DMS53 treated with DMSO at 0.1 percent for 48 hours (cell line): ENCODE measurements at regions not wholly inside any gene's neighbourhood (a gene's known extent, or its start where the extent isn't known, plus 50 kb on each side); places are given as distances from the start of the nearest gene placed in this dataset.

Experiments used
- DNase-seq: peaks from one replicate; lab custom pipeline; 2025; ENCODE audit not compliant: unreplicated experiment; lab: John Stamatoyannopoulos, UW

- no peak for DNase-seq
Observed at GRCh38 chr5:73374520-73375190, 73.9 kb downstream of the FOXD1 start.

GRCh38 chr5:73373814-73374510 is 74.6 kb downstream of the FOXD1 start:
- no peak for DNase-seq

- no peak for DNase-seq
Observed at GRCh38 chr5:73370640-73371583, 77.7 kb downstream of the FOXD1 start.

- no peak for DNase-seq
Observed at GRCh38 chr5:73370095-73370494, 78.5 kb downstream of the FOXD1 start.

DNA sequence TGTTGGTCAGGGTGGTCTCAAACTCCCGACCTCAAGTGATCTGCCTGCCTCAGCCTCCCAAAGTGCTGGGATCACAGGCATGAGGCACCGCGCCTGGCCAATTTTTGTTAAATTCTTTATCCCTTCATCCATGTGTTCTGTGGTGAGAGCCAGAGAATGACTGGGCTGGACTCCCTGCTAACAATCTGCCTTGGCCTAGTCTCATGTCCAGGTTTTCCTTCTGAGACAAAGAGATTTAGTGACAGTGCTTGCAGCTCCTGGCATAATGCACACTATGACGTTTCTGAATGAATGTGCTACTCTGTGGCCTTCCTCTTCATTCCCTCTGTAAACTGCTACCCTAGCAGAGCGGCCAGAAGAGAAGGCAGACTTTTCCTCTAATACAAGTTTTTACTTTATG is 79.3 kb downstream of the FOXD1 start:
- DNase-seq: no peak

- DNase-seq: no peak
Observed at GRCh38 chr5:73367650-73368049, 80.9 kb downstream of the FOXD1 start.

DNA sequence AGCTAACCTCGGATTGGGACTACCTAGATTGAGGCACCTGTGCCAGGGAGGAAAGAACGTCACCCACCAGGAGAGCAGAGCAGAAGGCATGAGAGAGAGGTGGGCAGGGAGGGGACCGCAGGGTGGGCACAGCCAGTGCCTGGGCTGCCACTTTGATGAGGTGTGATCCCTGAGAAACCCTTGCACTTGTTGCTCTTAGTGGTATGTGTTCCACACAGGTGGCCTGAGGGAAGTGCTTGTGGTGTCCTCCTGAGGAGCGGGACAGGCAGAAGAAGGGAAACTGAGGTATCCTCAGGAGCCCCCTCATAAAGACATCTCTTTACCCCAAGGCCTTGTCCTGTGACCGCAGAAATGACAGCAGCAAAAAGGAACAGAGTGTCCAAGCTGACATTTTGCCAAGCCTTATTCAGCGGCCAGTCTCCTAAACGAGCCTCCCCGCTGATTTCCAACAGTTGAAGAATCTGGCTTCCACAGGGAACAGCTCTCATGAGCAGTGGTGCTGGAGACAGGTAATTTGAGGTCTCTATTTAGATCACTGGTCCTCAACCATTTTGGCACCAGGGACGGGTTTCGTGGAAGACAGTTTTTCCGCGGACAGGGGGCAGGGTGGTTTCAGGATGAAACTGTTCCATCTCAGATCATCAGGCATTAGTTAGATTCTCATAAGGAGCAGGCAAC is 82.4 kb downstream of the FOXD1 start:
- no peak for DNase-seq

- no peak for DNase-seq
Observed at GRCh38 chr5:73365301-73365853, 83.2 kb downstream of the FOXD1 start.

GRCh38 chr5:73363911-73364730 is 84.5 kb downstream of the FOXD1 start:
- DNase-seq: no peak

- no peak for DNase-seq
Observed at GRCh38 chr5:73359395-73359794, 89.2 kb downstream of the FOXD1 start.

DNA sequence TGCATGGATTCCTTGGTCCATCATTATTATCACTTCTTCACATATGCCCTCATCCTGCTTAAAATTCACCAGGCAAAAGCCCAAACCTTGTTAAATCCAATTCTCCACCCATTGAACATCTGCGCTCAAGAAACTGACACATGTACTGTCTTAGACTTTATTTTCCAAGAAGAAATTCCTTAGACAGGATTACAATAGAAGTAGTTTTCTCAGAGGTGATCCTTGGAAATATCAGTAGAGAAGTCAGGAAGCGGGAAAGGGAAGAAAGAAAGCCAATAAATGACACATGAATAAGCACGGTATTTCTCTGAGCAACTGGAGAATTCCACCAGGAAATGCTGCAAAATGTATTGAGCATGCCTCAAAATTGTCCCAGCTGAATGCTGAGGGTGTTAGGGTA is 90.2 kb downstream of the FOXD1 start:
- DNase-seq: no peak

DNA sequence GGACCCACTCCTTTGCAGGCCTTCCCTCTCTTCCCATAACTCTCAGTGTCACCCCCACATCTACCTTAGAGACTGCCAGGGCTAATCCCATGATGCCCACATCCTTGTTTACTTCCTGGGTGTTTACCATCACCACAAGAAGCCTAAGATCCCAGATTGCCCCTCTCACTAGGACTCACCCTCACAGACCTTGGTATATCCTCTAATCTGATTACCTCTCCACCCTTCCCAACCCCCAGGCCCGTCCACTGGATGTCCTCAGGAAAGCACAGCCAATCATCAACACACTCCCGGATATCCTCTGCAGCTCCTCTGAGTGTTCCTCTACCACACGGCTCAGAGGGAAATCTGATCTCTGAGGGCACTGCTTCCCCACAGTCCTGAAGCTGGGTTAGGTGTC is 91.0 kb downstream of the FOXD1 start:
- no peak for DNase-seq

- no peak for DNase-seq
Observed at GRCh38 chr5:73355108-73355507, 93.5 kb downstream of the FOXD1 start.

- no peak for DNase-seq
Observed at GRCh38 chr5:73354406-73354805, 94.2 kb downstream of the FOXD1 start.

DNA sequence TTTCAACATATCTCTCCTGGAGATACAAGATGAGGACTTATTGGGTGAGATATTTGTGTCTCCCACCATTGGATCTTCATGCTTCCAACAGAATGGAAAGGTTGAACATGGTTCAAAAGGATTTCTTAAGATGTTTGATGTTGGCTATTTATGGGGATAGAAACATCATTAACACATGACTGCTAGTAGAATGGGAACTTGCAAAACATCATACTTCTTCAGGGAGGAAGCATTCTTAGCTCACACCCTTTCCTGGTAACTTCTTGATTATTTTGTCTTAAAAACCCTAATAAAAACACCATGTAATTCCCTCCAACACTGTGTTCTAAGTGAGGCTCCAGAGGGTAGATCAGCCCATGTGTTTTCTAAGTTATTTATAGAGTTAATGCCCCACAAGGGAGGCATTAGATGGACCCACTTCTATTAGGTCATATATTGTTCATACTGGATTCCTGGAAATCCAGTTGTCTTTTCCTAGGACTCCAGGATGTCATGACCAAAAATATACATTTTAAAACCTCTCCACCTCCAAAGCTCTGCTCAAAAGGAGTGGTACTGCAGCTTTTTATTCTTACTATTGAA is 95.8 kb downstream of the FOXD1 start:
- no peak for DNase-seq

- no peak for DNase-seq
Observed at GRCh38 chr5:73352243-73352642, 96.3 kb downstream of the FOXD1 start.

- no peak for DNase-seq
Observed at GRCh38 chr5:73351593-73351992, 97.0 kb downstream of the FOXD1 start.

DNA sequence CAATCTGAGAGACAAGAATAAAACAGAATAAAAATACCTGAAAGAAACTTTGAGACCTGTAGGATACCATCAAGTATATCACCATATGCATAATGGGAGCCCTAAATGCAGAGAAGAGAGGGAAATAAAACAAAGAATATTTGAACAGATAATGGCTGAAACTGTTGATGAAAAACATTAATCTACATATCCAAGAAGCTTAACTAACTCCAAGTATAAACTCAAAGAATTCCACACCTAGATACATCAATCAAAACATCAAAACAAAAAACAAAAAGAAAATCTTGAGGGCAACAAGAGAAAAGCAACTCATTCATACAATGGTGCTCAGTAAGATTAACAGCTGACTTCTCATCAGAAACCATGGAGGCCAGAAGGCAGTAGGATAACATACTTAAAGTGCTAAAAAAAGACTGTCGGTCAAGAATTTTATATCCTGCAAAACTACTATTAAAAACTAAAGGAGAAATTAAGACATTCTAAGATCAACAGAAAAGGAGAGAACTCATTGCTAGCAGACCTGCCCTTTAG is 101.6 kb downstream of the FOXD1 start:
- no peak for DNase-seq

- DNase-seq: no peak
Observed at GRCh38 chr5:73344835-73345234, 103.7 kb downstream of the FOXD1 start.
